T-cell (primary cell): ENCODE measurements at regions not wholly inside any gene's neighbourhood (a gene's known extent, or its start where the extent isn't known, plus 50 kb on each side); places are given as distances from the start of the nearest gene placed in this dataset.
"Not testable (repeated sequence)": the region's sequence is repeated elsewhere in the genome, so short reads cannot be mapped to it uniquely, and the experiment has no call there.

Source experiments
- ATAC-seq, 4 experiments: fragments of 200-7000 bp in 3 of 4; fragments of 150-1000 bp in 1 of 4; cut with Tn5 transposase; replicated peaks in 1 of 4; 1 replicate in 3 of 4; 2 replicates in 1 of 4; pipeline ENCODE4 v1.10.0; 2021; ENCODE audit warnings: moderate library complexity in 3 of 4, mild to moderate bottlenecking in 2 of 4, moderate number of reproducible peaks in 1 of 4
- CTCF ChIA-PET, 2 donors: fragments of 300-600 bp; sonication (Branson Sonifier 250); formaldehyde crosslinking; loops; one replicate each; lab custom pipeline; 2022; ENCODE audit warnings: antibody characterized with exemption in 2 of 2; lab: Charles Lee
- POLR2A ChIA-PET, 2 donors: fragments of 300-600 bp; sonication (Branson Sonifier 250); formaldehyde crosslinking; loops; one replicate each; lab custom pipeline; 2022; ENCODE audit warnings: antibody characterized with exemption in 2 of 2; lab: Charles Lee
- DNase-seq, 35 experiments: peaks; one replicate each; pipeline versions ENCODE4 v3.0.0 to v3.0.0-alpha.2; 2013 to 2023
- H3K27ac ChIP-seq: one replicate; pipeline ENCODE4 v1.5.1; 2013; ENCODE audit warnings: low read length
- H3K27me3 ChIP-seq, 2 experiments: replicated peaks in 1 of 2; 1 replicate in 1 of 2; 2 replicates in 1 of 2; pipeline versions ENCODE4 v1.6.1 to v1.7.0; 2013; ENCODE audit warnings: low read length in 1 of 2, mixed read lengths in 1 of 2; ENCODE audit not compliant: control insufficient read depth in 2 of 2, insufficient read depth in 2 of 2; ENCODE audit errors: extremely low read depth in 1 of 2
- H3K36me3 ChIP-seq, 2 donors: 1 replicate in 1 of 2; 2 replicates in 1 of 2; pipeline versions ENCODE4 v1.6.1 to v1.7.0; 2013; ENCODE audit warnings: low read length in 1 of 2; ENCODE audit not compliant: control insufficient read depth in 2 of 2, insufficient read depth in 1 of 2; ENCODE audit errors: extremely low read depth in 1 of 2
- H3K4me1 ChIP-seq, 2 experiments: 1 replicate in 1 of 2; 2 replicates in 1 of 2; pipeline versions ENCODE4 v1.6.1 to v1.7.0; 2013; ENCODE audit warnings: low read length in 2 of 2, mixed read lengths in 1 of 2; ENCODE audit not compliant: insufficient read depth in 2 of 2, control insufficient read depth in 1 of 2; ENCODE audit errors: extremely low read depth in 1 of 2
- H3K4me3 ChIP-seq, 2 donors: 1 replicate in 1 of 2; 2 replicates in 1 of 2; pipeline versions ENCODE4 v1.5.1 to v1.7.0; 2013; ENCODE audit warnings: mild to moderate bottlenecking in 2 of 2, low read length in 1 of 2, moderate library complexity in 1 of 2; ENCODE audit not compliant: control insufficient read depth in 1 of 2; ENCODE audit errors: extremely low read depth in 1 of 2
- H3K9me3 ChIP-seq: 2 replicates; pipeline ENCODE4 v1.7.0; 2013
- H3K27ac Mint-ChIP-seq, 2 donors: one replicate each; pipeline ENCODE4 v1.8.0; 2020 to 2021; ENCODE audit warnings: mild to moderate bottlenecking in 2 of 2, mixed read lengths in 2 of 2
- H3K27me3 Mint-ChIP-seq, 2 donors: one replicate each; pipeline ENCODE4 v1.8.0; 2021 to 2022; ENCODE audit warnings: mixed read lengths in 2 of 2
- H3K36me3 Mint-ChIP-seq: one replicate; pipeline ENCODE4 v1.8.0; 2021; ENCODE audit warnings: mixed read lengths
- H3K4me1 Mint-ChIP-seq, 3 donors: one replicate each; pipeline ENCODE4 v1.8.0; 2020 to 2022; ENCODE audit warnings: mixed read lengths in 3 of 3, mild to moderate bottlenecking in 1 of 3
- H3K4me3 Mint-ChIP-seq, 3 donors: one replicate each; pipeline ENCODE4 v1.8.0; 2020 to 2022; ENCODE audit warnings: mild to moderate bottlenecking in 3 of 3, mixed read lengths in 3 of 3, moderate library complexity in 3 of 3
- H3K9me3 Mint-ChIP-seq, 3 donors: one replicate each; pipeline ENCODE4 v1.8.0; 2020 to 2022; ENCODE audit warnings: mixed read lengths in 3 of 3
- WGBS: methylation state at CpG from one replicate; pipeline ENCODE4 v1.1.5; 2013; ENCODE audit warnings: missing lambda C conversion rate; ENCODE audit not compliant: insufficient coverage; 5-methylcytosine and 5-hydroxymethylcytosine counted together

- H3K4me1 ChIP-seq, result no peaks in the 10 kb centered on the region
- WGBS, result 83% methylated on average over 19 of the region's 21 CpGs
- H3K27ac ChIP-seq, result no peak overlapping the region
- DNase-seq (no peak), ATAC-seq (no peak)
- Mint-ChIP-seq H3K27me3 (no peaks in the 10 kb centered on the region), H3K27ac (no peak overlapping the region), H3K4me1 (no peaks in the 10 kb centered on the region), H3K4me3 (no peak overlapping the region), H3K36me3 (no peaks in the 10 kb centered on the region), H3K9me3 (no peaks in the 10 kb centered on the region)
- POLR2A ChIA-PET, result no interaction called here
- H3K27me3 ChIP-seq, result peaks cover 0 to 2% of the 10 kb centered on the region in 2 experiments
- CTCF ChIA-PET, result no interaction called here
- no peak overlapping the region for H3K4me3 ChIP-seq
- no peaks in the 10 kb centered on the region for H3K36me3 ChIP-seq
- no peaks in the 10 kb centered on the region for H3K9me3 ChIP-seq
Observed at GRCh38 chr1:244154872-244155531, 103.9 kb downstream of the ZBTB18 start.

- H3K4me1 Mint-ChIP-seq, result no peaks in the 10 kb centered on the region
- no peak overlapping the region for H3K27ac Mint-ChIP-seq
- H3K9me3 Mint-ChIP-seq, result no peaks in the 10 kb centered on the region
- Histone ChIP-seq H3K27ac (no peak overlapping the region), H3K9me3 (no peaks in the 10 kb centered on the region), H3K36me3 (no peaks in the 10 kb centered on the region), H3K4me1 (no peaks in the 10 kb centered on the region), H3K27me3 (peaks cover 0 to 2% of the 10 kb centered on the region in 2 experiments), H3K4me3 (no peak overlapping the region)
- no peak for DNase-seq
- WGBS, result no CpG with 5 or more reads among the region's 11 CpGs
- POLR2A ChIA-PET, result no interaction called here
- CTCF ChIA-PET, result no interaction called here
- H3K27me3 Mint-ChIP-seq, result no peaks in the 10 kb centered on the region
- no peak overlapping the region for H3K4me3 Mint-ChIP-seq
- no peak for ATAC-seq
- H3K36me3 Mint-ChIP-seq, result no peaks in the 10 kb centered on the region
Observed at GRCh38 chr1:244155661-244156060, 104.6 kb downstream of the ZBTB18 start.

- H3K4me1 Mint-ChIP-seq, H3K9me3 Mint-ChIP-seq, H3K36me3 Mint-ChIP-seq, H3K36me3 ChIP-seq, CTCF ChIA-PET, ATAC-seq, H3K27ac ChIP-seq, H3K4me3 ChIP-seq, POLR2A ChIA-PET, H3K9me3 ChIP-seq, H3K27me3 ChIP-seq, H3K4me1 ChIP-seq, DNase-seq, H3K27ac Mint-ChIP-seq, H3K4me3 Mint-ChIP-seq, H3K27me3 Mint-ChIP-seq: not testable (repeated sequence)
Observed at GRCh38 chr1:244156617-244157016, 105.5 kb downstream of the ZBTB18 start.

GRCh38 chr1:244157731-244158438 lies 106.8 kb downstream of the ZBTB18 start:
- no peaks in the 10 kb centered on the region for H3K36me3 Mint-ChIP-seq
- Histone ChIP-seq H3K4me1 (no peaks in the 10 kb centered on the region), H3K27ac (no peak overlapping the region), H3K36me3 (no peaks in the 10 kb centered on the region), H3K27me3 (peaks cover 0 to 2% of the 10 kb centered on the region in 2 experiments), H3K4me3 (no peak overlapping the region), H3K9me3 (no peaks in the 10 kb centered on the region)
- H3K27me3 Mint-ChIP-seq, result peaks cover 0 to 3% of the 10 kb centered on the region in 2 donors
- H3K27ac Mint-ChIP-seq, result no peak overlapping the region
- H3K4me3 Mint-ChIP-seq, result no peak overlapping the region
- H3K9me3 Mint-ChIP-seq, result peaks cover 0 to 6% (median 0%) of the 10 kb centered on the region in 3 donors
- ATAC-seq (no peak), DNase-seq (no peak)
- ChIA-PET POLR2A (no interaction called here), CTCF (no interaction called here)
- no peaks in the 10 kb centered on the region for H3K4me1 Mint-ChIP-seq
- WGBS, result 83% methylated on average over 2 of the region's 3 CpGs

- ATAC-seq (no peak), DNase-seq (no peak)
- WGBS, result 90% methylated on average over 8 of the region's 8 CpGs
- Histone ChIP-seq H3K4me3 (no peak overlapping the region), H3K27me3 (peaks cover 0 to 2% of the 10 kb centered on the region in 2 experiments), H3K36me3 (no peaks in the 10 kb centered on the region), H3K9me3 (no peaks in the 10 kb centered on the region), H3K4me1 (no peaks in the 10 kb centered on the region), H3K27ac (no peak overlapping the region)
- peaks cover 0 to 6% (median 0%) of the 10 kb centered on the region in 3 donors for H3K9me3 Mint-ChIP-seq
- peaks cover 0 to 3% of the 10 kb centered on the region in 2 donors for H3K27me3 Mint-ChIP-seq
- no peak overlapping the region for H3K27ac Mint-ChIP-seq
- CTCF ChIA-PET, result no interaction called here
- H3K4me3 Mint-ChIP-seq, result no peak overlapping the region
- no peaks in the 10 kb centered on the region for H3K36me3 Mint-ChIP-seq
- POLR2A ChIA-PET, result no interaction called here
- no peaks in the 10 kb centered on the region for H3K4me1 Mint-ChIP-seq
Observed at GRCh38 chr1:244159646-244160045, 108.6 kb downstream of the ZBTB18 start.

GRCh38 chr1:244160455-244161235 lies 109.6 kb downstream of the ZBTB18 start:
- no peak for ATAC-seq
- POLR2A ChIA-PET, result interaction anchor here in 1 of 2 donors (0.6 kb wide), 1 partner anchor 784 kb away, joined by 3 read pairs; no protein-coding TSS in a partner anchor

More at GRCh38 chr1:244160455-244161235, 109.6 kb downstream of the ZBTB18 start:
- no peaks in the 10 kb centered on the region for H3K36me3 ChIP-seq
- no peak for DNase-seq
- Mint-ChIP-seq H3K9me3 (peaks cover 0 to 6% (median 0%) of the 10 kb centered on the region in 3 donors), H3K27ac (no peak overlapping the region), H3K4me1 (no peaks in the 10 kb centered on the region), H3K4me3 (no peak overlapping the region), H3K27me3 (peaks cover 0 to 3% of the 10 kb centered on the region in 2 donors), H3K36me3 (no peaks in the 10 kb centered on the region)
- no peaks in the 10 kb centered on the region for H3K27me3 ChIP-seq
- CTCF ChIA-PET, result no interaction called here
- WGBS, result 73% methylated on average over 3 of the region's 9 CpGs
- no peaks in the 10 kb centered on the region for H3K4me1 ChIP-seq
- H3K4me3 ChIP-seq, result no peak overlapping the region
- no peaks in the 10 kb centered on the region for H3K9me3 ChIP-seq
- no peak overlapping the region for H3K27ac ChIP-seq
